Putamen (tissue), 1 donor: ENCODE measurements at regions not wholly inside any gene's neighbourhood (a gene's known extent, or its start where the extent isn't known, plus 50 kb on each side); places are given as distances from the start of the nearest gene placed in this dataset.

Experiments
- DNase-seq: peaks from one replicate; pipeline ENCODE4 v3.0.0-alpha.2; 2016; ENCODE audit warnings: low spot score

DNA sequence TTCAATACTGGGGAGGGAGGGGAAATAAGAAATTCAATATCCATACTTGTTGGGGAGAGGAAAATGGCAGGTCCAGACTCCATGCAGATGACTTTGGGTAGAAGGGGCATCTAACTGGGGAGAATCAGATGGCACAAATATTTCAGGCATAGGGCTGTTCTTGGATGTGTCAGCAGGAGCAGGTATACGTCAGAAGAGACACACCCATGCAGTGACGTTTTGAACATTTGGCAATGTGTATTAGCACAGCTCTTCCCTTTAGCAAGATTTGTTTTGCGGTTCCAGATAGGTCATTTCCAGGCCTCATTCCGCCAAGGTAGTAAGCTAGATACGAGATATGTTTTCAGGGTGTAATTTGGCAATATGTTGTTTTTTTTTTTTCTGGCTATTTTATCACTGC lies 187.2 kb upstream of the CDH10 start:
- no peak for DNase-seq

DNA sequence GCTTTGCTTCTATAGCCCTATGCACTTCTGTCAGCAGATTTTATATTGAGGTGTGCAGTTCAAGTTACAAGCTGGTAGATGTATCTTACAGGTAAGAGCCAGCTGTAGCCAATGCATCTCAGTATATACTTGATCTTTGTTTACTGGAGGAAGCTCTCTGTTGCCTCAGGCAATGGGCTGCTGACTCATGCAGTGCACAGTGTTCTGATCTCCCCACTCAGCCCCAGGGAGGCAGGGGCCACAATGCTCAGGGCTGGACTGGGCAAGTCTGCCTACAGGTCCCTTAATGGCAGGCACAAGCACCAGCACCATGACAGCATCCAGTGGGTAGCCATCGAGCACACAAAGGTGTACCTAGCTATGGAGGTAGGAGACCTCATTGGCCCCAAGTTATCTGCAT lies 178.8 kb upstream of the CDH10 start:
- DNase-seq: no peak

DNA sequence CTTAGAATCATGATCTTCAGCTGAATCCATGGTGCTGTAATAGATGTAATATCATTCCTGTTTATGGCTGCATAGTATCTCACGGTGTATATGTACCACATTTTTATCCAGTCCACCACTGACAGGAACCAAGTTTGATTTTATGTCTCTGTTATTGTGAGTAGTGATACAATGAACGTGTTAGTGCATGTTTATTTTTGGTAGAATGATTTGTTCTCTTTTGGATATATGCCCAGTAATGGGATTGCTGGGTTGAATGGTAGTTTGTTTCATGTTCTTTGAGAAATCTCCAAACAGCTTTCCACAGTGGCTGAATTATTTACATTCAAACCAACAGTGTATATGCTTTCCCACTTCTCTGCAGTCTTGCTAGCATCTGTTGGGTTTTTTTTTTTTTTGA lies 175.1 kb upstream of the CDH10 start:
- no peak for DNase-seq

DNA sequence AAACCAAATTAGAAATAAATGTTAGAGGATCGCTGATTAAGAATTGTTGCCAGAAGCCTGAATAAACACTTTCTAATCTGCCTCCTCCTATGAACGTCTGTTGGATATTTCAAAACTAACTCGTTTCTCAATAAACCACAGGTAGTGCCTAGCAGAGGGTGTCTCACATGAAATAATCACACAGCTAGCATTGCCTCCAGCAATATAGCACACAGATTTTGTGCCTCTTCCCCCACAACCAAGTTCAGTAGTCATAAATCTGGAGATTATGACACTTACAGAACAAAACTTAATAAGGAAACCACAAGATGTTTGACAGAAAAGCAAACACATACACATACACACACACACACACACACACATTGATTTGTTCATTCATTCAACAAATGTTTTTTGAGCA lies 173.2 kb upstream of the CDH10 start:
- no peak for DNase-seq

DNA sequence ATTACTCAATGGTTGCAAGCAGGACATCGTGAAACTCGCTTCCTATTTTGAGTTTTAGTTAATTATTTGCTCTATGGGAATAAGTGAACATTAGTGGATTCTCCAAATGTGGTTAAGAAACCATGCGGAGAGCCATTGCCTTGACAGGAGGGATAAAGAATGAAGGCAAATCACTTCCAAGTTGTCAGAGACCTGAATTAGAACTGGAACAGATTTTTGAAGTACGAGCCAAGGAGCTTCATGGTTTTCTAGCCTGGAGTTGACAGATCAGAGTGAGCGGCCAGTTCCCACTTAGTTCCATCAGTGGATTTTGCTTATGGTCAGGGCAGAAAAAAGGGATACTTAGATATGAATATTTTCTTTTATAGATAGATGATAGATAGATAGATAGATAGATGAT lies 171.4 kb upstream of the CDH10 start:
- DNase-seq: no peak

DNA sequence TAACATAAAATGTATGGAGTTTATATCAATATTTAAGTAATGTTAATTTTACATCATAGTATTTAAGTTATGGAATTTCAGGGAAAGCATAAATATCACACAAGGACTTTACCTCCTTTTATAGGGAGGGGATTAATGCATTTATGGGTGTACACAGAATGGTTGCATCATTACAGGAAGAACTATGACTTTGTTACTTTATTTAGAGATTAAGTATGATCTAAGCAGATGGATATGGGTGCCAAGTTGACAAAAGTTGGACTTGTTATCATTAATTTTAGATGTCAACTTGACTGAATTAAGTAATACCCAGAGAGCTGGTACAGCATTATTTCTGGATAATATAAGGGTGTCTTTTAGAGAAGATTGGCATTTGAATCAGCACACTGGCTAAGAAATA lies 160.5 kb upstream of the CDH10 start:
- no peak for DNase-seq

DNA sequence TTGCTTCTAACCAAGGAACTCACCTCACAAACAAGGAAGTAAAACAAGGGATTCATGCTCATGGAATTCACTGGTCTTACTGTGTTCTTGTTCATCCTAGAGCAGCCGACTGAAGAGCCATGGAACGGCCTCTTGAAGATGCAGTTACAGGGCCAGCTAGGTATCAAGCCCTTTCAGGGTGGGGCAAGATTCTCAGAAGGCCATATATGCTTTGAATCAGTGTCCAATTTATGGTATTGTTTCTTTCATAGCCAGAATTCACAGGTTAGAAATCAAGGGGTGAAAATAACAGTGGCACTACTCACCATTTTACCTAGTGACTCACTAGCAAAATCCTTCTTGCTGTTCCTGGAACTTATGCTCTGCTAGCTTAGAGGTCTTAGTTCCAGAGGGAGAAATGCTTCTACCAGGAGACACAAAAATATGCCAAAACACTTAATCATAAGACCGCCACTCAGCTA lies 159.5 kb upstream of the CDH10 start:
- no peak for DNase-seq

DNA sequence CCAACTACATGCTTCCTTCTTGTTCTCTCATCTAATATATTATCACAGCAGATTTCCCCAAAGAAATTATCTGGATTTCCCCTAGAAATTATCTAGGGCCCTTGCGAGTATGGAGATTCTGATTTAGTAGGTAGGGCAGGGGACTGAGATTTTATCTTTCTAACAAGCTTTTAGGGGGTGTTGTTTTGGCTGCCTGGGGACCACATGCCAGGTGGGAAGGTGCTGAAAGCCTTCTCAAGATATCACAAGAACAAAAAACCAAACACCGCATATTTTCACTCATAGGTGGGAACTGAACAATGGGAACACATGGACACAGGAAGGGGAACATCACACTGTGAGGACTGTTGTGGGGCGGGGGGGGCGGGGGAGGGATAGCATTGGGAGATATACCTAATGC lies 146.5 kb upstream of the CDH10 start:
- DNase-seq: no peak

DNA sequence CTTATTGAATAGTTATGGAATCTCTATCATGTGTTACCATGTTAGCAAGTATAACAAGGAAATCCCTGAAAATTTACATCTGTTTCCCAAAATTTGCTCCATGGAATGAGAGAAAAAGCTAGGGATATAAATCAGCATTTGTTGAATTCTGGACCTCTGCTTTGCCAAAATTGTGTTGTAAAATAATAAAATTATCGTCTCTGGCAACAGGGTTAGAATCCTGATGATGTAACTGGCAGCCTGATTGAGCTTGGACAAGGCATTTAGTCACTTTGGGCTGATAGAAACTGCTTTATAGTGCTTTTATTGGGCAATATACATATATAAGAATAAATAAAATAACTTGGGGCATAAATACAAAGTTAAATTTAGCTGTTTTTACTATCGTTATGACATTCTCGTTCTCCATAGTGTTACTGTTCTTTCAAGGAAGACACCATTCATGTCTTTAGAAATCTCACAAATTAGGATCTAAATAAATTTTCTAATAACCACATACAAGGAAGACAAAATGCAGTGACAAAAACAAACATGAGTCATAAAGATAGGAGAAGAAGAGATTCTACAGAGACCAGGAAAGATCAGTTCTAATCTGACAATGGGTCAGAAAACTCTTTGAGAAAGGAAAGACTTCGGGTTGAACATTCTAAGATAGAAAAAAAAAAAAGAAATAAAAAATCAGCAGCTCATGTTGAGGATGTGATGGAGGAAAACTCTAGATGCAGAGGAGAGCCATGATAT lies 145.0 kb upstream of the CDH10 start:
- no peak for DNase-seq

DNA sequence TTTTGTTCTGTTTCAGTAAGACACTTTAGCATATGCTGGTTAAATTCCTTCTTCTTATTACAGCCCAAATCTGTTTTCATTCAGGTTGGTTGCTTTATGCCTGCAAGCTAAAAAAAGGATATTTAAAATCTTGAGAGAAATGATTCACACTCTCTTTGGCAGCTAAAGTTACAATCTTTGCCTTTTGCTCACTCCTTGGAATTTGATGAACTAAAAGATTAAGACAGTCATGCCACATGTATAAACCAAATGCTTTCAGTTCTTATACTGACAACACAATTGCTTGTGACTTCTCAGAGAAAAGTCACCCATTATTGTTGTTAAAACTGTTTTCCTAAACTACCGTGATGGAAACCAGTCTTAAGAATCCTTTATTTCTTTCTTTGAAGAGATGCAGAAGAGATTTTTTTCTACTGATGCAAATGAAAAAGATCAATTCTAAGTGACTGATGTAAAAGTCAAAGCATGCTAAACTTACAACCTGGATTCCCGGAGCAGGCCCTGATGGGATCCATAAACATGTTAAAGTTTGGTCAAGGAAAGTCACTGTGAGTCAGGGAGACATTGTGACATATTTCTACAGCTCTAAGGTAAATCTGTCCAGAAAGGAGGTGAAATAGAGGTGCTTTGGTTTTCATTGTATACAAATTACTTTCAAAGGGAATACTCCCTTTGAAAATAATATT lies 144.2 kb upstream of the CDH10 start:
- DNase-seq: peak; percentile 13

DNA sequence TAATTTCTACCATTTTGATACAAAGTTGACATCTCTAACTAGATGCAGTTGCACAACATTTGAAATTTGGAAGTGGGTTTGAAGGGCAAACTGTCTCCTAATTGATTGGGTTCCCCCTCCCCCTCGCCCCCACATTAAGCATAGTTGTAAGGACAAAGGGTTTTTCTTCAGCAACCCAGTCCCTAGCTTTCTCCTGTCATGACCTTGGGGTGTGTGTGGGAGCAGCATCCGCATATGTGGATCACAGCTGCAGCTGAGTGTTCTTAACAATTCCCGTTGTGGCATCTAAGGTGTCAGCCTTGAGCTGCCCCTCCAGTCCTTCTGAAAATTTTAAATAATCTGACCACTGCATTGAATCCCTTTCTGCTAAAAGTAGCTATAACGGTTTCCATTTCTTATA lies 141.3 kb upstream of the CDH10 start:
- DNase-seq: no peak

DNA sequence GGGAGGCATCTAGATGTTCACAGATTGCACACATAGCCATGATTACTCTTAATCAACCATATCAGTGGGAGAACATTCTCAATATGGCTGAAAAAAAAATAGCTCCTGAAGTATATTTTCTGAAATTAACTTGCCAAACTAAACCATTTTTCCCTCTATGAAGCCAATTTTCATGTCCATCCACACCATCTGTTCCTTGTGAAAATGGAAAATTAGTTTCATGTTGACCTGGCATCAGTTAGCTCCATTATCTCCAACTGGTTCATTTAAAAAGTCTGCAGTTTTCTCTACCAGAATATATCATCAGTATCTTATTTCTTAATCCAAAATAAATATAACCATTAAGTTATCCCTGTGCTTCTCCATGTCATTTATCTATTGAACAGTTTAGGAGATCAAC lies 138.8 kb upstream of the CDH10 start:
- no peak for DNase-seq

DNA sequence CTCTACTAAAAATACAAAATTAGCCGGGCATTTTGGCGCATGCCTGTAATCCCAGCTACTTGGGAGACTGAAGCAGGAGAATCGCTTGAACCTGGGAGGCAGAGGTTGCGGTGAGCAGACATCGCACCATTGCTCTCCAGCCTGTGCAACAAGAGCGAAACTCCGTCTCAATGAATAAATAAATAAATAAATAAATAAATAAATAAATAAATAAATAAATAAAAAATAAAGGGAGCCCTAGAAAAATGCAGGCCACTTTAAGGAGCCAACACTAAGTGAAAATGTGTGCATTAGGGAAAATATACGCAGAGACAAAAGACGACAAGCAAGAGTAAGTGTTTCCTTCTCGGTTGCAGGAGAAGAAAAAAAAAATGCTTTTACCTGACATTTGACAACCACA lies 132.6 kb upstream of the CDH10 start:
- no peak for DNase-seq

DNA sequence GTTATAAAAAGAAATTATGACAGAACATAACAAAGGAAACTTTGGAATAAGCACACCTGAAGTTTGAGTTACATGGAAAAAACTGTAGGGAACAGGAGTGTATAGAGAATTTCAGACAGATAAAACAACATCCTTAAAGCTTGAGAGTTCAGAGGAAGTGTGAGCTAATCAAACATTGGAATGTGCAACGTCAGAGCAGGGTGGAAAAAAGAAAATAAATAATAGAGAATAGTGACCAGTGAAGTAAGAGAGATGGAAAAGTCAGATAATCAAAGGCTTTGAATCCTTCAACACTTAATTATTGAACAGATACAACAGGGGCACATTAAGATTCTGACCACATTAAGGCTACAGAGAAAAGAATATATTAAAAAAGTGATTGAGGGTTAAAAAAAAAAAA lies 128.5 kb upstream of the CDH10 start:
- no peak for DNase-seq

DNA sequence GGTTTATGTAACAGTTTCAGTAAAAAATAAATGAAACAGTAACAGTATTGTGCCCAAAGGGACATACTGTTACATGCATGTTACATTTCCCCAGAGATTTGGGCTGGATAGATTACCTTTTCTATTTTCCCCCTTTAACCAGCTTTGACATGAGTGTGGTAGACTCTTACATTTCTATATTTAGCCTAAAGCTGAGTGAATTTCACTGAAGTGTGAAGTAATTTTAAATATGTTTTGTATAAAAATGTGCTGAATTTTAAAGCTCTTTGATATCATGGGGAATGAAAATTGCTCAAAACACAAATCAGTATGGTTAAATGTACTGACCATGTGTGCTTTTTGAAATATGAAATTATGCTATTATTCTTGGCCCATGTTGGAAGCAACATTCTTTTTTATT lies 122.3 kb upstream of the CDH10 start:
- no peak for DNase-seq

DNA sequence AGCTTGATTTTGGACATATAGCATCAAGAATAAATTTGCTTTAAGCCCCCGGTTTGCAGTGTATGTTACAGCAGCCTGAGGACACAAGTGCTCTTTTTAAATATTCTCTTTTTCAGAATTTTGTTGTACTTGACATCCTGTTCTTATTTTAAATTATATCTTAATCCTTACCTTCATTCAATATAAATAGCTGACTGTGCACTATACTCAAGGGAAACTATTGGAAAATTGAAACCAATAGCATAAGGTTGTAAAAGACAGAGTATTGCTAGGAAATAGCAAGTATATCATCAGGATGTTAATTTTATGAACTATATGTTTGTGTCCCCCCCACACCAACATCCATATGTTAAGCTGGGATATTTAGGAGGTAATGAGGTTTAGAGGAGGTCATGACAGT lies 120.4 kb upstream of the CDH10 start:
- DNase-seq: no peak

DNA sequence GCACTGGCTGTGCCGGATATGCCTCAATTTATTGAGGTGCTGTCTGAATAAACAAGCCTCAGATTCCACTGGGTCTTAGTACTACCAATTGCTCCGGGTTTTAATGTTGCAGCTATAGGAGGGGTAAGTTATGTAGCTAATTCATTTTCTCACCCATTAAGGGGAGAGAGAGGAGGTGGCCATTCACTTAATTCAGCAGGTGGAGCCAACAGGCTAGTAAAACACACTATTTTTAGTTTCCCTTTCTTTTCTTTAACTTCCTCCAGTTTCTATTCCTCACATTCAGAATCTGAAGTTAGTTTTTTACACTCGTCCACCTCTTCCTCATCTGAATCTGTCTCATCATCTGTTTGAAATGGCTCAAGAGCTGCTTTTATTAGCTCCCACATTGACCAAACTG lies 105.6 kb upstream of the CDH10 start:
- DNase-seq: no peak

DNA sequence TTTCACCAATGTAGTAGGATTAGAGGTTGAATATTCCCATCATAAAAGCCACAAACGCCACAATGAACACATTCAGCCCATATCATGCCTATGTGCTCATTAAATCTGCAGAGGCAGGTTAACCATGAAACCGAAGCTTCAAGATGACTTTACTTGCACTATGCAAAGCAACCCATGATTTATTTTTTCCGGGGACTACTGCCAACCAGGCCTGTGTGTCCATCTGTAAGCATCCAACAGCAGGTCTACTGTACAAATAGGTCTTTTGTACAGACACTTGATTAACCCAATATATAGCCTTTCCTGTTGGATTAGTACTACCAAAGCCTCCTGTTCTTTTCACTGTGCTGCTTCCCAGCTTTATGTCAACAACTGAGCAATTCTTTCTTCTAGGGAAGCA lies 104.9 kb upstream of the CDH10 start:
- DNase-seq: no peak

DNA sequence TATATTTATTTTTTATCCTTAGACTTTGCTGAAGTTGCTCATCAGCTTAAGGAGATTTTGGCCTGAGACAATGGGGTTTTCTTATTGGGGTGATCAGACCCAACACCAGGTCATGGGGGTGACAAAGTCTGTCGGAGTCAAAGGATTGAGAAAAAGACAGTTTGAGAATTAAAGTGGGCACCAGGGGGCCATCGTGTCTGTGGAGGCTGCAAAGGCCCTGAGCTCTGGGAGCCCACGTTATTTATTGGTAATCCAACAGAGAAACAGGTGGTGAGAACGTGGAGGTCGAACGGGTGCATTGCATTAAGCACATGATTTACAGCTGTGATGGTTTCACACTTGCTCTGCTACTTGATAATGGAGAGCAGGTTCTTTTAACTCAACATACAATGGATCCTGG lies 102.5 kb upstream of the CDH10 start:
- DNase-seq: no peak

DNA sequence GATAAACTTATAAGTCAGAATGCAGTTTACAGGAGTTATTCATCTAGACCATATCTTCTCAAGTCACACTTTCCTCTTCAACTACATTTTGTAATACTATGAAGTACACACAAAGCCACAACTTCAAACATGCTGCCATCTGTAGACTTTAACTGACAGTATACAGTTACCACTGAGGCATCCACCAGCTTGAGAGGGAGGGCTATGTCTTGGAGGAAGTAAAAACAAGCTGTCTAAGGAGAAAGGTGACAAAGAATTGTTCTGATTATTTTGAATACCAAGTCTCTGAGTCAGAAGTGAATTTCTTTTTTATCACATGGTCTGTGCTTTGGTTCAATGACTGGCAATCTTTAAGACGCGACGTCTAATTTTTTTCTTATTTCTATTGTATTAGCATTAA lies 97.6 kb upstream of the CDH10 start:
- DNase-seq: no peak

DNA sequence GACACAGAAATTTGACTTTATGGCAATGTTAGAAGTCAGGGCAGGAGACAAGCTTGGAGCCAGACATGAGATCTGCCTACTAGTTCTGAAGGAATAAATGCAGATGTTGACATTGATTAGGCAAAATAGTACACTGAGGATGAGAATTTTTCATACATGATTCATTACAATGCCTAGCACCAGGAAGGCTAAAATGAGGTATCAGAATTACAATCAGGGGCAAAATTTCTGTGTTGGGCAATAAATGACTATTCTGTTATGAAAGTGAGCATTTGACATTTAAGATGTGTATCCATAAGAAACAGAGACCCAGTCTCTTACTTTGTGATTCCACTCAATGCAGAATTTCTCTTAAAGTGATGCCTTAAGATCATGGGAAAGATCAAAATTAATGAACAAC lies 92.4 kb upstream of the CDH10 start:
- DNase-seq: no peak

DNA sequence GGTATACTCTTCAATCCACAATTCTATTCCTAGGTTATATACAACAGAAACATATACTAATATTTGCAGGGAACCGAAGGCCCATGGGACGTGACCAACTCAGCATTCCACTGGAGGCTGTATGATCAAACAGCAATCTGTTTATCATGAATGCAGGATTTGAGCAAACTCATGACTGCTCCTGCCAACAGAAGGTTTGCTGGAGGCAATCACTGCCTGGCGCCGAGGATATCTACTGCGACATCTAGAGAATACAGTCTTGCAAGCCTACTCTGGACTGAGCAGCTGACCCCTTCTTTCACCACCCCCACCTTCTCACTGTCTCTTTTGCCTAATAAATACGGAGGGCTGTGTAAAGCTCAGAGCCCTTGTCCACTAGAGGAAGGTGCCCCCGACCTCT lies 90.5 kb upstream of the CDH10 start:
- no peak for DNase-seq

DNA sequence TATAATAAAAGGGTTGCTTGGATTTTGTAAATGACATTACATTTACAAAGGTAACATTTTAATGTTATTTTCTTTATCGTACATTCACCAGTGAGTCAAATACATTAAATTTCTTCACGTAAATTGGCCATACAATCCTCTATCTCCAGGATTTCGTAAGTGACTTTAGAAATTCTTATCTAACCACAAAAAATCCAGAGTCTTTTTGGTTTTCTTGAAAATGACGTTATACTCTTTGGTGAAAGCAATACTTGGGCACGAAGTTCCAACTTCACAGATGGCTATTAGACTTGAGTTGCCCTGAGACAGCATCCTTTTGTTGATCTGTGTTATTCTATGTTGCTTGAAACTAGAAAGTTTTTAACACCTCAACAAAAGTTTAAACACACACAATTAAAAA lies 87.4 kb upstream of the CDH10 start:
- no peak for DNase-seq

DNA sequence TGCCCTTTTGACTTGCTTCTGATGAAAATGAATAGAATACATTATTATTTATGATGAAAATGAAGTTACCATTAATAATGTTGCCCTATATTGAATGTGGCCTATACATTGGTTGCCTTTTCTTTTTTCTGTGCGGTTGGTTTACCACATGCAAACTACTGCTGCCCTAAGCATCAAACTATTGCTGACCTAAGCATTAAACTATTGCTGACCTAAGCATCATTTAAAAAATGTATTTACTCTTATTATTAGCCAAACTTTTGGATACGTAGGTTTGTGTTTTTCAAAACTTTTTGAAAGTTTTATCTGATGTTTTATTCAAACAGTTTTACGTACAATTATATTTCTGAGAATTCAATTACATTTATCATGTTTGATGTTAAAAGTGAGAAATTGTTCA lies 76.0 kb upstream of the CDH10 start:
- DNase-seq: no peak
